HG02610 (cell line): ENCODE measurements at regions not wholly inside any gene's neighbourhood (a gene's known extent, or its start where the extent isn't known, plus 50 kb on each side); places are given as distances from the start of the nearest gene placed in this dataset.

Source experiments
- ATAC-seq: cut with Tn5 transposase; IDR thresholded peaks from one replicate; pipeline ENCODE4 v1.9.1; 2021; ENCODE audit warnings: mild to moderate bottlenecking, moderate library complexity; ENCODE audit not compliant: unreplicated experiment

DNA sequence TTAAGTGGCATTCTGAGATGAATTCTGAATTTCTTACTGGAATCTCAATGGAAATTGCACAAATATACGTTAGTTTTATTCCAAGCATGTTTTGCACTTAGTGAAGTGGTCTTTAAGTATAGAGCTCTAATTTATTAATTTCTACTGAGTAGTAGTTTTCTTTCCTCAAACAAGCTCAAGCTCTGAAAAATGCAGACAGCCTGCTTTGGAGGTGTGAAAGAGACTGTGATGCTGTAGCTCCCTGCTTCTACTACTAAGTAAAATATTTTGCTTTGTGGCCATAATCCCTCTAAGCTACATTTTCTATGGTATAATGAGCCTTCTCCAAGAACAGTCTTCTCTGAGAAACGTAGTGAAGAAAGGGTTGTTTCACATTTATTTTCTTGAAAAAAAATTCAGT, 243.5 kb upstream of the HS3ST5 start:
- ATAC-seq, result no peak

DNA sequence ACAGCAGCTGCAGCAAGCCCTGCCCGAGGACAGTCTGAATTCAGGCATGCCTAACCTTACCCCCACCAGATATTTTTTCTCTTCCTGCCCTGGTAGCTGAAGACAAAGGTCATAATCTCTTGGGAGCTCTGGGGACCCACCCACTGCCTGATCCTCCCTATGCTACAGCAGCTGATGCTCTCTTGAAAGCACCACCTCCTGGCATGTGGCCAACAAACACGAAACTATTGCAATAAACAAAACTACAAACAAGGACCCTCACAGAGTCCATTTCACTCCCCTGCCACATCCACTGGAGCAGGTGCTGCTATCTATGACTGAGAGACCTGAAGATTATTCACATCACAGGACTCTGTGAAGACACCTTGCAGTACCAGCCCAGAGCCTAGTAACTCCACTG, 238.5 kb upstream of the HS3ST5 start:
- no peak for ATAC-seq

- ATAC-seq, result no peak
Measured at GRCh38 chr6:114580882-114581281, 238.1 kb upstream of the HS3ST5 start.

- no peak for ATAC-seq
Measured at GRCh38 chr6:114579486-114579885, 236.7 kb upstream of the HS3ST5 start.

DNA sequence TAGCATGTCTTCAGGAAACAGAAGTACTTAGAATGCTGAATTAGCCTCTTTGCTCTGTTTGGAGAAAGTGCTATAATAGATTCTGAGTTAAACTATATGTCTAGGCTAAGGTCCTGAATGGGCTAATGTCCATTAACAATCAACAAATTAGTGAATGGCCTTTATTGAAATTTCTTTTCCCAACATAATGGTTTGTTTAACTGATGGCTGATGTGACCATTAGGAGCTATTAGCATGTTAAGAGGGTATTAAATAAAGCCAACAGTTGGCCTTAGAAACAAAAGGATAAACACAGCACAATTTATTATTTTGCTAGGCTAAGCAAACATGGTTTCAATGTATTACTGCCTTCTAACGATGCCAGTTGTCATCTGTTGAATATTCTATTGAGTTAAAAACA, 234.3 kb upstream of the HS3ST5 start:
- no peak for ATAC-seq

DNA sequence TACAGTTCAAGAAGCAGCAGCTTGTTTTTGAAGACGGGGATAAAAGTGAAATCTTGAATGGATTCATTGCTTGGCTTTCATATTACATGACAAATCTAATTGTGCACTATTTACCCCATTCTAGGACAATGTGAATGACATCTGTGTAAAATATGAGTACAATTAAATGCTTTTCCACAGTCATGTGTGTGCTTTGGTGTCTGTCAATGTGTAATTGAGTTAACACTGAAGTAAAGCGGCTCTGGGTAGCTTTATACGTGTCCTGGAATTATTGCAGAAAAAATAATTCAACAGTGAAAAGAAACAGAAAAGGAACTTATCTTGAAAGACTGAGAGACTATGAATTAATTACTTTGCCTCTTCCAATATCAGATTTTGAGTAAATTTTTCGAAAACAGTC, 233.5 kb upstream of the HS3ST5 start:
- no peak for ATAC-seq

GRCh38 chr6:114569669-114570068, 226.8 kb upstream of the HS3ST5 start:
- ATAC-seq, result no peak

DNA sequence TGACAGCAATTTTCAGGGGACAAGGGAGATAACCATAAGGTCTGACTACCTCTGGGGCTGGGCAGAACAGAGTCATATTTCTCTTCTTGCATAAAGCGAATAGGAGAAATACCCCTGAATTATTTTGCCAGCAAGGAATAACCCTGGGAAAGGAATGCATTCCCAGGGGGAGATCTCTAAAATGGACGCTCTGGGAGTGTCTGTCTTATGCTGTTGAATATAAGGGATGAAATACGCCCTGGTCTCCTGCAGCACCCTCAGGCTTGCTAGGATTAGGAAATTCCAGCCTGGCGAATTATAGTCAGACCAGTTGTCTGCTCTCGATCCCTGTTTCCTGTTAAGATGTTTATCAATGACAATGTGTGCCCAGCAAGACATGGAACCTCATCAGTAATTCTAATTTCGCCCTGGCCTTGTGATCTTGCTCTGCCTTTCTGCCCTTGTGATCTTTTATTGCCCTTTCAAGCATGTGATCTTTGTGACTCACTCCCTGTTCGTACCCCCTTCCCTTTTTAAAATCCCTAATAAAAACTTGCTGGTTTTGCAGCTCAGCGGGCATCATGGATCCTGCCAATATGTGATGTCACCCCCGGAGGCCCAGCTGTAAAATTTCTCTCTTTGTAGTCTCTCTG, 221.6 kb upstream of the HS3ST5 start:
- ATAC-seq, result no peak

DNA sequence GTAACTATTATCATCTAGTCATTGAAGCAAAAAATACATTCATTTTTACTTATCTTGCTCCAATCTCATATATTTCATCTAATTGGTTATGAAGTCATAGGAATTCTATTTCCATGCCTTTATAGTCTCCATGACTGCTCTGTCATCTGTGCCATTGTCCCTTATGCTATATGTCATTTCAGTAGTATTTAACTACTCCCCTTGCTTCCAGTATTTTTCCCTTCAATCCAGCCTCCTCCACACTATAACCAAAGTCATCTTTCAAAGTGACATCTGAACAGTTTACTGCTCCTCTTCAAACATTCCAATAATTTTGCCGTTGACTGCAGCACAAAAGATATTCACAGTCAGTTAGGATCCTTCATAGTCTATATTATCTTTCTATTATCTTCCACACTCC, 216.6 kb upstream of the HS3ST5 start:
- ATAC-seq, result no peak

DNA sequence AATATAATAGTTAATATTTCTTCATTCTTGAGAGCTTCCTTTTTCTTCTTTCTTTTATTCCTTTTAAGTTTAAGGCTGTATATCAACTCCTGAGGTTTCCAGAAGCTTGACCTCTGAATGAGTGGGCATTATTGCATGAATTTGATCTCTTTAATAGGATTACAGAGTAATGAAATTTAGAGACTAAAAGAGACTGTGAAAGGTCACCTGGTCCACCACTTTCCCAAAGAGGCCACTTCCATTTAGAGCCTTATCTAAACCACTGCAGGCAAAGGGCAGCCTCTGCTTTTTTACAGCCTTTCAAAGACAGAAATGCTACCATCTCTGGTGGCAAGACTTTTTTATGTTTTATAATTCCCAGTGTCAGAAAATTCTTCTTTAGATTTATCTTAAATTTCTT, 215.3 kb upstream of the HS3ST5 start:
- ATAC-seq, result no peak

GRCh38 chr6:114556846-114557488, 214.1 kb upstream of the HS3ST5 start:
- ATAC-seq, result no peak

GRCh38 chr6:114550316-114550715, 207.5 kb upstream of the HS3ST5 start:
- no peak for ATAC-seq

DNA sequence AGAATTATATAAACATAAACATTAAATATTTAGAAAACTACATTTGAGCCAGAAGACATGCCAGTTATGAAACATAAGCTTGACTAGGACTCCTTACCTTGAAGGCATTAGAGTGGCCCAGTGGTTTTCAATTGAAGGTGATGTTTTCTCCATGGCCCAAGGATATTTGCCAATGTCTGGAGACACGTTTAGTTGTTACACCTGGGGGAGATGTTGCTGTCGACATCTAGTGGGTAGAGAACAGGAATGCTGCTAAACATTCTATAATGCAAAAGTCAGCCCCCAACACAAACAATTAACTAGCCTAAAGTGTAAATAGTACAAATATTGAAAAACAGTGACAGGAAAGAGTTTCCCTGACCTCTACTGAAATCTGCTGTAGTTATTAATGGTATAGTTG, 200.9 kb upstream of the HS3ST5 start:
- no peak for ATAC-seq

- no peak for ATAC-seq
Measured at GRCh38 chr6:114541794-114542193, 199.0 kb upstream of the HS3ST5 start.

- ATAC-seq, result no peak
Measured at GRCh38 chr6:114537977-114538376, 195.2 kb upstream of the HS3ST5 start.

DNA sequence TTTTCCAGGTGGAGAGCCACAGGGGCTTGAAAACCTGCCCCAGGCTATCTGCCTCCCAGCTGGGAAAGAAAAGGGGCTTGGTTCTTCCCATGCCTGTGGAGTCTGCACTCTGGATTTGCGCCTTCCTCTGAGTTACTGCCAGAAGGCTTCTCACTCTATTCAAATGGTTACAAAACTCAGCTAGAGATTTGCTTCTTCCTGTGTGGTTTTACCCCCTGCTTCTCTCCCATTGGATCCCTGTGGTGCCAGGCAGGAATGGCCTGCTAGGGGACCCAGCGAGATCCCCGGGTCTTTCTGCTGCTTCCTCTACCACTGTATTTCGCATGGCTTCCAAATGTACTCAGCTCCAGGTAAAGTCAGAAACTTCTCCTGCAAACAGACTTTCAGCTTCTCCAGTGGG, 192.0 kb upstream of the HS3ST5 start:
- ATAC-seq, result no peak

DNA sequence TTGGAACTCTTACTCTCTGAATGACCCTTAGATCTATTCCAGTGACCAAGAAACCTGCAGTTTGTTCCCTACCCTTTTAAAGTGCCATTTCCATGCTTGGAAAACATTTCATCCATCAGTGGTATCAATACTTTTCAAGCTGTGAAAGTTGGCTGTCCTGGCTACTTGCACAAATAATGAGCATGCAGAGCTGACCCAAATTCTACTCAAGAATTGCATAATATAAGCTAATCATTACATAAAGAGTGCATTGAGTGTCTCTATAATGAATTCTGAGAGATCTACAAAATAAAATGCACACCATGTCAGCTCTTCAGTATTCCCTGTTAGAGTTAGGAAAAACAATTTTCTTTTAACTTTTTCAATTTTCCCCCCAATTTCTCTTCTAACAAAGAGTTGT, 181.3 kb upstream of the HS3ST5 start:
- ATAC-seq, result no peak

DNA sequence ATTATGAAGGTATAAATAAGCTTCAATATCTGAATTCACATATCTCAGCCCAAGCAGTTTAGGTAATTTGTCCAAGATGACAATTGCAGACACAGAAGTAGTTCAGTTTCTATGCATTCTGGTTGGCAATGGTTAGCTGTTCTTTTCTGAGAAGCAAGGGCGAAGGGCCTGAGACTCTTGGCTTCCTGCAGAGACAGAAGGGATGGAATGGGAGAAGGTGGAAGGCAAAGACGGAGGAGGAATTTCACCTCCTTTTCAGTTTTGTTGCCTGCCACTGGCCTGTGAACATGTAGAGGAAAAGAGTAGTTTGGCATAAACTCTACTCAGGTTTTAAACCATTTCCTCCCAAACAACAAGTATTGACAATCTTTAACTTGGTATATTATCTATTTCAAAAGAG, 180.7 kb upstream of the HS3ST5 start:
- ATAC-seq, result no peak

- ATAC-seq, result no peak
Measured at GRCh38 chr6:114521926-114522325, 179.1 kb upstream of the HS3ST5 start.

DNA sequence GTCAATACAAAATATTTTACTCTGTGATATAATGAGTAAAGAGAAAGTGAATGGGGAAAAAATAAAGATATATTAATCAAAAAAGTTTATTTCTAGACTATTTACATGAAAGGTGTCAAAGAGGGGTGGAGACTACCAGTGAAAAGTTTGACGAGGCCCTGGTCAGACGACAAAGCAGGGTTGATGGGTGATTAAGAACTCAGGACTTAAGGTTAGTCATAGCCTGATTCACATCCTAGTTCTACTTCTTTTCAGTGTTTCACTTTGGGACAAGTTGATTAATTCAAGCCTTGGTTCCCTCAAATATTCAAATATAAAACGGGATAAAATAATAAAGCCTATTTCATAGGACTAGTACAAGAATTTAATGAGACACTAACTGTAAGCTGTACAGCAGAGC, 178.2 kb upstream of the HS3ST5 start:
- ATAC-seq, result no peak

DNA sequence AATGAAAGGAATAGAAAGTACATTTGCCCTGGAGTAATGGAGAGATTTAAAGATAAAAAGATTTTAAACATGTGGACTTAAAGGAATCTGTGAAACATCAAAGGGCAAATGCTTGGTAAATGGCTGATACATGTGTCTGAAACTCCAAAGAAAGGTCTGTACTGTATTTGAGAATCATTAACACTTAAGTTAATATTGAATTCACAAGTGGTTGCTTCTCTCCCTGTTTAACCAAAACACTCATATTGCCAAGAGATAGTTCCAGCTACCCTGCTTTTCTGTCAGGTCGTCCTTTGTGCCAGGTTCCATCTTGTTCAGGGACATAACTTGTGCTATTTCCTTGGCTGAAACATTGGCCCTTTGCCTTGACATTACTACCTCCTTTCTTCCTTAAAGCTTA, 171.3 kb upstream of the HS3ST5 start:
- no peak for ATAC-seq

DNA sequence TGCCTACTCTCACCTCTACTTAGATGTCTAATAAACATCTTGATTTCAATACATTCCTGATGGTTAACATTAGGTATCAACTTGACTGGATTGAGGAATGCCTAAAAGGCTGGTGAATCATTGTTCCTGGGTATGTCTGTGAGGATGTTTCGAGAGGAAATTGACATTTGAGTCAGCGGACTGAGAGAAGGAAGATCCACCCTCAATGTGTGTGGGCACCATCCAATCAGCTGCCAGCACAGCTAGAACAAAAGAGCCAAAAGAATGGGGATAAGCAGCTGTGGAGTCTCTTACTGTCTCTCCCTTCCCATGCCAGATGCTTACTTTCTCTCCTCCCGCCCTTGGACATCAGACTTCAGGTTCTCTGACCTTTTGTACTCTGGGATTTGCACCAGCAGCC, 128.6 kb upstream of the HS3ST5 start:
- no peak for ATAC-seq

GRCh38 chr6:114467931-114468330, 125.1 kb upstream of the HS3ST5 start:
- no peak for ATAC-seq
